Naive thymus-derived CD4-positive, alpha-beta T cell (primary cell): ENCODE measurements at regions not wholly inside any gene's neighbourhood (a gene's known extent, or its start where the extent isn't known, plus 50 kb on each side); places are given as distances from the start of the nearest gene placed in this dataset.

ENCODE experiments used
- ATAC-seq: fragments of 150-1000 bp; cut with Tn5 transposase; 2 replicates; pipeline ENCODE4 v1.10.0; 2021; ENCODE audit warnings: mild to moderate bottlenecking, moderate library complexity
- CTCF ChIA-PET: fragments of 350-600 bp; sonication (Branson Sonifier 250); formaldehyde crosslinking; loops from one replicate; lab custom pipeline; 2021; ENCODE audit warnings: antibody characterized with exemption; lab: Charles Lee
- POLR2A ChIA-PET: fragments of 350-600 bp; sonication (Branson Sonifier 250); formaldehyde crosslinking; loops from one replicate; lab custom pipeline; 2021; ENCODE audit warnings: antibody characterized with exemption, inconsistent platforms; lab: Charles Lee
- DNase-seq, 9 donors: peaks; one replicate each; pipeline versions ENCODE4 v3.0.0 to v3.0.0-alpha.2; 2020 to 2022; ENCODE audit warnings: mixed read lengths in 1 of 9
- H3K27ac ChIP-seq: one replicate; pipeline ENCODE4 v1.7.0; 2013; ENCODE audit warnings: mild to moderate bottlenecking, low read depth, low read length, moderate library complexity
- H3K27me3 ChIP-seq, 2 donors: one replicate each; pipeline ENCODE4 v1.7.0; 2013; ENCODE audit warnings: low read length in 2 of 2, mild to moderate bottlenecking in 2 of 2, moderate library complexity in 2 of 2; ENCODE audit not compliant: control insufficient read depth in 2 of 2, insufficient read depth in 2 of 2
- H3K36me3 ChIP-seq, 3 experiments: 1 replicate in 2 of 3; 2 replicates in 1 of 3; pipeline ENCODE4 v1.7.0; 2013; ENCODE audit warnings: low read length in 3 of 3, mild to moderate bottlenecking in 3 of 3, moderate library complexity in 1 of 3; ENCODE audit not compliant: insufficient read depth in 3 of 3, control insufficient read depth in 2 of 3
- H3K4me1 ChIP-seq, 2 donors: one replicate each; pipeline ENCODE4 v1.7.0; 2013; ENCODE audit warnings: low read length in 2 of 2, mild to moderate bottlenecking in 2 of 2, moderate library complexity in 1 of 2; ENCODE audit not compliant: control insufficient read depth in 2 of 2, insufficient read depth in 2 of 2
- H3K4me3 ChIP-seq: 2 replicates; pipeline ENCODE4 v1.7.0; 2013; ENCODE audit warnings: mild to moderate bottlenecking, low read length
- H3K9me3 ChIP-seq, 3 experiments: 1 replicate in 2 of 3; 2 replicates in 1 of 3; pipeline ENCODE4 v1.7.0; 2013; ENCODE audit warnings: low read length in 3 of 3; ENCODE audit not compliant: control insufficient read depth in 2 of 3
- H3K27ac Mint-ChIP-seq, 9 donors: one replicate each; pipeline ENCODE4 v1.8.0; 2020 to 2022; ENCODE audit warnings: mixed read lengths in 9 of 9, mild to moderate bottlenecking in 8 of 9, moderate library complexity in 5 of 9, inconsistent platforms in 2 of 9
- H3K27me3 Mint-ChIP-seq, 5 donors: one replicate each; pipeline ENCODE4 v1.8.0; 2021 to 2022; ENCODE audit warnings: mixed read lengths in 5 of 5, mild to moderate bottlenecking in 1 of 5
- H3K36me3 Mint-ChIP-seq, 5 donors: one replicate each; pipeline ENCODE4 v1.8.0; 2020 to 2022; ENCODE audit warnings: mixed read lengths in 5 of 5, mild to moderate bottlenecking in 3 of 5, inconsistent platforms in 1 of 5
- H3K4me1 Mint-ChIP-seq, 7 donors: one replicate each; pipeline ENCODE4 v1.8.0; 2020 to 2022; ENCODE audit warnings: mixed read lengths in 7 of 7, mild to moderate bottlenecking in 3 of 7, inconsistent platforms in 1 of 7
- H3K4me3 Mint-ChIP-seq, 10 donors: one replicate each; pipeline ENCODE4 v1.8.0; 2020 to 2022; ENCODE audit warnings: mild to moderate bottlenecking in 10 of 10, mixed read lengths in 10 of 10, moderate library complexity in 6 of 10, inconsistent platforms in 2 of 10
- H3K9me3 Mint-ChIP-seq, 11 donors: one replicate each; pipeline ENCODE4 v1.8.0; 2020 to 2022; ENCODE audit warnings: mixed read lengths in 11 of 11, mild to moderate bottlenecking in 4 of 11, inconsistent platforms in 1 of 11, moderate library complexity in 1 of 11
- intact Hi-C, 2 donors: fragments of 100-400 bp; cut with micrococcal nuclease; formaldehyde crosslinking; loops; one replicate each; pipeline ENCODE4 v1.15.1; 2023

DNA sequence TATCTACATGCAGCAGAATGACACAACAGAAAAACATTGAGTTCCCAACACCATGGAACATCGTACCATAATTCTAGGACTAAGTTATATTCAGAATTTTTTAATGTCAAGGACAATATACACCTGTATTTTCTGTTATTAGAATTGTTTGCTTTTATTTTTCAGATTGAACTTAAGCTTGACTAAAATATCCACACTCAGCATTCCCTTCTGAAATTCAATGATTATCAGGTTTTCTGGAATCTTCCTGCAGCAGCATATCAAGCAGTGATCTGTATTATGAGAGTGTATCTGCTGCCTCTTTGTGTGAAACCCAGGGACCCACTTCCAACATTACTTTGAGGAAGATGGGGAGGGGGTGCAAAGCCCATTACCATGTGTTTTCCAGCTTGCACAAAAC, 578.6 kb upstream of the JAG1 start:
- no peak overlapping the region for H3K27ac Mint-ChIP-seq
- no peak for DNase-seq
- H3K4me3 ChIP-seq: no peak overlapping the region
- POLR2A ChIA-PET: no interaction called here
- H3K4me1 ChIP-seq: no peaks in the 10 kb centered on the region
- H3K36me3 ChIP-seq: no peaks in the 10 kb centered on the region
- H3K36me3 Mint-ChIP-seq: no peaks in the 10 kb centered on the region
- CTCF ChIA-PET: no interaction called here
- peaks cover 0 to 4% (median 0%) of the 10 kb centered on the region in 3 experiments for H3K9me3 ChIP-seq
- H3K4me1 Mint-ChIP-seq: no peaks in the 10 kb centered on the region
- peaks cover 0 to 6% (median 0%) of the 10 kb centered on the region in 5 donors for H3K27me3 Mint-ChIP-seq
- no peaks in the 10 kb centered on the region for H3K27me3 ChIP-seq
- peaks cover 6 to 26% (median 14%) of the 10 kb centered on the region in 11 donors for H3K9me3 Mint-ChIP-seq
- intact Hi-C loops: no loop called here
- no peak for ATAC-seq
- H3K4me3 Mint-ChIP-seq: no peak overlapping the region
- no peak overlapping the region for H3K27ac ChIP-seq

DNA sequence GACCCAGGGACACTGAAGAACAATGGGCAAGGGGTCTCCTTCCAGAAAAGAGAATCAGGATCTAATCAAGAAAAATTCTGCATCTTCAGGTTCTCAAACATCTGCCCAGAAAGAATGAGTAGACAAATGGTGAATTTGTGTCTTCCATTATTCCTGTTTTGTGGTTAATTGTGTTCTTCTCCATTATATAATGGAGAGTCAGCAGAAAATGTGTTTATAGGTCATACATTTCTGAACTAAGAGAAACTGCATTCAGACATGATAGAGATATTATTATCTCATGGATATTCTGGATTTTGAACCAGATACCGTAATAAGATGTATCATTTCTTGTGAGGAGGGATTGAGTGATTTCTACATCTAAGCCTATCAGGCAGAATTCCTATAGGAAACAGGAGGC, 581.7 kb upstream of the JAG1 start:
- peaks cover 0 to under 1% (median 0%) of the 10 kb centered on the region in 5 donors for H3K27me3 Mint-ChIP-seq
- POLR2A ChIA-PET: no interaction called here

DNA sequence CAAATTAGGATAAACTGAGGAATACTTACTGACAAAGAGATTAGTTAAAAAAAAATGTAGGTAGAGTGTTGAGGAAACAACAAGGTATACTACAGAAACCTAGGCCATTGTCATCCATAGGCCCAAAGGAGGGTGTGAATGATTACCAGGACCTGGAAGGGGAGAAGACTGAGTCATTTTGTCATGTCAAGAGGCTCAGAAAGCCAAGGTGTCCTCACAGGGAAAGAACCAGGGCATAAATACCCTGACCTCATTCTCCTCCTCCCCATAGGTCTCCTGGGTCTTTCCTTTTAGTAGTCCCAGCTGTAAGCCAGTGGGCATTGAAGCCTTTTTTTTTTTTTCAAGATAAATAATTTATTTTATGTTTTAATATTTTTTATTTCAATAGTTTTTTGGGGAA, 582.1 kb upstream of the JAG1 start:
- H3K36me3 Mint-ChIP-seq: no peaks in the 10 kb centered on the region
- ATAC-seq (no peak), DNase-seq (no peak)
- Histone ChIP-seq H3K27ac (no peak overlapping the region), H3K27me3 (no peaks in the 10 kb centered on the region), H3K4me1 (no peaks in the 10 kb centered on the region), H3K4me3 (no peak overlapping the region), H3K9me3 (peaks cover 0 to 4% (median 0%) of the 10 kb centered on the region in 3 experiments), H3K36me3 (no peaks in the 10 kb centered on the region)
- peaks cover 6 to 31% (median 14%) of the 10 kb centered on the region in 11 donors for H3K9me3 Mint-ChIP-seq
- ChIA-PET CTCF (no interaction called here), POLR2A (no interaction called here)
- no peak overlapping the region for H3K27ac Mint-ChIP-seq
- H3K27me3 Mint-ChIP-seq: no peaks in the 10 kb centered on the region
- intact Hi-C loops: no loop called here
- H3K4me1 Mint-ChIP-seq: no peaks in the 10 kb centered on the region
- no peak overlapping the region for H3K4me3 Mint-ChIP-seq

More for the DNA sequence above, 581.7 kb upstream of the JAG1 start:
- Histone ChIP-seq H3K4me1 (no peaks in the 10 kb centered on the region), H3K27me3 (no peaks in the 10 kb centered on the region), H3K27ac (no peak overlapping the region), H3K9me3 (peaks cover 0 to 4% (median 0%) of the 10 kb centered on the region in 3 experiments), H3K36me3 (no peaks in the 10 kb centered on the region), H3K4me3 (no peak overlapping the region)
- H3K36me3 Mint-ChIP-seq: no peaks in the 10 kb centered on the region
- H3K4me1 Mint-ChIP-seq: no peaks in the 10 kb centered on the region
- no peak for DNase-seq
- CTCF ChIA-PET: no interaction called here
- intact Hi-C loops: no loop called here
- H3K4me3 Mint-ChIP-seq: no peak overlapping the region
- no peak for ATAC-seq
- no peak overlapping the region for H3K27ac Mint-ChIP-seq
- peaks cover 6 to 31% (median 14%) of the 10 kb centered on the region in 11 donors for H3K9me3 Mint-ChIP-seq

DNA sequence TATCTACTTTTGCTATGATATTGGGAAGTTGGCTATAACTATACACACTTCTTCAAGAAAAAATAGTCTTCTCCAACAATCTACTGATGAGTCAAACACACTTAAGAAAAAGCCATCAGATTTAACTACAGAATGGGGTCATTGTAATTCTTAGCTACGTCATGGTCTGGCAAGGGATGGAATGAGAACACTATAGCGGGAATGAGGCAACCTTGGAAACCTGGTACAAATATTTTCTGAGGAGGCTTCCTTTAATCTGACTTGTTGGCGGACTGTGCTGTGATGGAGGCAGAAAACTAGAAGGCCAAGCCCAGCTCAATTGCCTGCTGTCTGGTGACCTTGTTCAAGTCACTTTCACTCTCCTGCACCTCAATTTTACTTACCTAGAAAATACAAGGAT, 586.8 kb upstream of the JAG1 start:
- H3K27ac ChIP-seq: no peak overlapping the region
- intact Hi-C loops: no loop called here
- peak overlapping the region in 1 of 9 donors; percentile 3 for H3K27ac Mint-ChIP-seq

DNA sequence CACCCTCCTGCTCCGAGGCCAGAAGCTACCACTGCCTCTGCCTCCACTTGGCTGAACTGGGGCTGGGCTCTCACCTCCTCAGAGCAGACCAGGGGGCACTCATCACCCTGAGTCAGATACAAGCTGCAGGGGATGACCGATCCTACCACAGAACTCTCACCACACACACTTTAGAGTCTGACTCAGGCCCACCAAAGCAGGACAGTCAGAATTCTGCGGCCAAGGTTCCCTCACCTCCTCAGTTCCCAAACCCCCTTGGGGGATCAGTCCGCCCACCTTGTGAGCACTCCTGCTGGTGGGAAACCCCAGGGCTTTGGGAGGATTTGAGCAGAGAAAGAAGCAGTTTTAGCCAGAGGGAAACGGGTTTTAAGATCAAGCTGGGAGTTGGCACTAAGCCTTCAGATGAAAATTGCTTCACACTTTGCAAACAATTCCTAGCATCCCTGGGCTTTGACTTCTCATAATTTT, 587.8 kb upstream of the JAG1 start:
- H3K27me3 ChIP-seq: no peaks in the 10 kb centered on the region
- no peak overlapping the region for H3K4me3 ChIP-seq
- H3K36me3 ChIP-seq: no peaks in the 10 kb centered on the region
- ChIA-PET POLR2A (no interaction called here), CTCF (interaction anchor here (1.2 kb wide), 1 partner anchor 19 kb away, joined by 4 read pairs; no protein-coding TSS in a partner anchor)
- Mint-ChIP-seq H3K4me1 (no peaks in the 10 kb centered on the region), H3K36me3 (no peaks in the 10 kb centered on the region), H3K9me3 (peaks cover 0 to 14% (median 3%) of the 10 kb centered on the region in 11 donors), H3K27ac (no peak overlapping the region), H3K27me3 (no peaks in the 10 kb centered on the region), H3K4me3 (no peak overlapping the region)
- no peaks in the 10 kb centered on the region for H3K4me1 ChIP-seq
- intact Hi-C loops: no loop called here
- ATAC-seq: no peak
- H3K9me3 ChIP-seq: no peaks in the 10 kb centered on the region
- H3K27ac ChIP-seq: no peak overlapping the region
- no peak for DNase-seq

More for the DNA sequence above, 586.8 kb upstream of the JAG1 start:
- ChIA-PET POLR2A (no interaction called here), CTCF (no interaction called here)
- Histone ChIP-seq H3K4me1 (no peaks in the 10 kb centered on the region), H3K9me3 (no peaks in the 10 kb centered on the region), H3K4me3 (no peak overlapping the region), H3K36me3 (no peaks in the 10 kb centered on the region), H3K27me3 (no peaks in the 10 kb centered on the region)
- H3K4me1 Mint-ChIP-seq: no peaks in the 10 kb centered on the region
- DNase-seq: no peak
- no peaks in the 10 kb centered on the region for H3K27me3 Mint-ChIP-seq
- no peak for ATAC-seq
- H3K9me3 Mint-ChIP-seq: peaks cover 0 to 15% (median 4%) of the 10 kb centered on the region in 11 donors
- no peak overlapping the region for H3K4me3 Mint-ChIP-seq
- no peaks in the 10 kb centered on the region for H3K36me3 Mint-ChIP-seq

DNA sequence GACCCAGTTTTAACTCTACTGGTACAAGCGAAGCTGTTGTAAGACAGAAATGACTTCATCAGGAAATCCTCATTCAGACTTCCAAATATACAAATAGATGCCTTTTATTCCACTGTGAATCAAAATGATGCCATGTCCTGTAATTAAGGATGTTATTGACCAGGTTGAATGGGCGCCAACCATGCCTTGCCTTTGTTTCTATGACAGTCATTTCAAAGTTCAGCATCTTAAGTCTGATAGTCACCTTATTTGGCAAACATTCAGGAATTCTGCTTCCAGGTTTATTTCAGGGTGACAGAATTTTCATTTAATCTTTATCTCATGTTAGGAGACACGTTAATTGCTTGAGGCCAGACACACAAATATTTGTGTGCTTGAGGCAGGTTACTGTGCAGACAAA, 592.8 kb upstream of the JAG1 start:
- H3K27ac Mint-ChIP-seq: no peak overlapping the region
- Histone ChIP-seq H3K27ac (no peak overlapping the region), H3K4me3 (no peak overlapping the region), H3K9me3 (no peaks in the 10 kb centered on the region), H3K27me3 (no peaks in the 10 kb centered on the region), H3K4me1 (no peaks in the 10 kb centered on the region), H3K36me3 (no peaks in the 10 kb centered on the region)
- no peaks in the 10 kb centered on the region for H3K36me3 Mint-ChIP-seq
- peaks cover 0 to 3% (median 0%) of the 10 kb centered on the region in 11 donors for H3K9me3 Mint-ChIP-seq
- ATAC-seq: no peak
- intact Hi-C loops: no loop called here
- DNase-seq: no peak
- POLR2A ChIA-PET: no interaction called here
- no peaks in the 10 kb centered on the region for H3K27me3 Mint-ChIP-seq
- no peaks in the 10 kb centered on the region for H3K4me1 Mint-ChIP-seq
- CTCF ChIA-PET: no interaction called here
- no peak overlapping the region for H3K4me3 Mint-ChIP-seq

DNA sequence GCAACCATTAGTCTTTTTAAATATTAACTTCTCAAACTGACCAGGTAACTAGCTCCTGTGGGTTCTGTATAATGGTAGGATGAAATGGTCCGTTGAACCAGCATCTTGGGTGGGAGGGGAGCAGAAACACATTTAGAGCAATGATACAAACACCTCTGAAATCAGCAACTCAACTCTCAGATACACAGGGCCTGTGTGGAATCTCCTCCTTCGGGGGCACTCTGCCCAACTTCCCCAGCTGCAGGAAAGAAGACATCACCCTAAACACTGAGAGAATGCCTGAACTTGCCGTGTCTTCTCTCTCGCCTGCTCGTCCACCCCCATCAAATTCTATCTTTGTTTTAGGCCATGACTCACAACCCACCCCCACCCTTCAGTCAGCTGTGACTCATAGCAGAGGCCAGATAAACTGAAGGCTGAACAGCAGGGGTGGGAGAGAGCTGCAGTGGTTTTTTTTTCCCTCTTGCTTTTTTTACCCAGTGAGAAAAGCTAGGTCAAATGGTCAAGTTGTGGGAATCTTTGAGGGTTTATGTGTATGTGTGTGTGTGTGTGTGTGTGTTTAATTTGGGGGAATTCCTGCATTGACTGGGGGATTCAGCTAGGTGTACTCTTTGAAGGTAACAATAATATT, 593.4 kb upstream of the JAG1 start:
- Histone ChIP-seq H3K36me3 (no peaks in the 10 kb centered on the region), H3K4me3 (no peak overlapping the region), H3K4me1 (no peaks in the 10 kb centered on the region), H3K9me3 (no peaks in the 10 kb centered on the region), H3K27me3 (no peaks in the 10 kb centered on the region), H3K27ac (no peak overlapping the region)
- no peak for ATAC-seq
- CTCF ChIA-PET: no interaction called here
- POLR2A ChIA-PET: no interaction called here
- DNase-seq: no peak
- H3K9me3 Mint-ChIP-seq: peaks cover 0 to 3% (median 0%) of the 10 kb centered on the region in 11 donors
- intact Hi-C loops: no loop called here
- H3K27ac Mint-ChIP-seq: no peak overlapping the region
- no peak overlapping the region for H3K4me3 Mint-ChIP-seq
- no peaks in the 10 kb centered on the region for H3K4me1 Mint-ChIP-seq
- no peaks in the 10 kb centered on the region for H3K36me3 Mint-ChIP-seq
- H3K27me3 Mint-ChIP-seq: no peaks in the 10 kb centered on the region
